HG03469 (cell line): ENCODE measurements at regions not wholly inside any gene's neighbourhood (a gene's known extent, or its start where the extent isn't known, plus 50 kb on each side); places are given as distances from the start of the nearest gene placed in this dataset.
A peak's percentile ranks its signal among the peaks of the same experiment; 100 is the strongest.

ENCODE experiments used
- ATAC-seq: cut with Tn5 transposase; IDR thresholded peaks from one replicate; pipeline ENCODE4 v1.9.1; 2021; ENCODE audit warnings: mild to moderate bottlenecking, moderate library complexity, moderate number of reproducible peaks; ENCODE audit not compliant: unreplicated experiment

GRCh38 chr2:157046396-157046795, 211.1 kb upstream of the GALNT5 start:
- no peak for ATAC-seq

DNA sequence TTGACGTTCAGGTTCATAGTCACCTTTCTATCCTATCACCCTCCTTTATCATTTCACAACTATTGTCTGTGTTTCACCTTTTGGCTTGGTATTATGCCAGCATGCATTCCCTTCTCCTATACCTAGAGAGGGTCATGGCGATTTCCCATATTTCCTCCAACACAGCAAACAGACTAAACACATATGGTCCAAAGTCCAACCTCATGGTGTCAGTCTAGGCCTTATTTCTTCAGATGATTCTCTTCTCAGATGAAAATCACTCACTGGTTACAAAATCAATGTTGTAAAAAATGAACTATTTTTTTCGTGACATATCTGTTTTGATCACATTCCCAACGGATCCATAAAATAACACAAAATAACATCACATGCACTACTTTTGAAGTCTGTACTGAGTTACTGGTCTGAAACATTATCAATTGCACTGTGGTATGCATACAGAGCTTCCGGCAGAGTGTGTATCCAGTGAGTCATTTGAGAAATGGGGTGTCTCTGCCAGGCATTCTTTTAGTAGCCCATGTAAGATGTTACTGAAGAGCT, 204.8 kb upstream of the GALNT5 start:
- ATAC-seq, result no peak

DNA sequence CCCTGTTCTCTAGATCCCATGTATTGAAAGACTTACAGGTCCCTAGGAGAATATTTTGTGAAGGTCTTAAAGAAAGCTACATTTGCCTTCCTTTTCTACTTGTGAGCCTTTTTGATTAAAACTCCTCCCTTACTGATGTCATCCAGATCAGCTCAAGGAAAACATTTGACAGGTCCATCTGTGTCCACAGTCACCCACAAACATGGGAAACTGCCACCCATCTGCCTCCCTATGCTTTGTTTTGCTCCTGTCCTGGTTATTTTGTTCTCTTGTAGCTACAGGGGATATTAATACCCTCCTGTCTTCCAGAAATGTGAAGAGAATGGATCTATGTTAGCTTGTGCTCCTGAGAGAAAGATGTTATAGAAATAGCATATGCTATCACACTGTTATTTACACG, 203.6 kb upstream of the GALNT5 start:
- ATAC-seq, result no peak

- ATAC-seq, result no peak
These were observed 201.8 kb upstream of the GALNT5 start for GRCh38 chr2:157055660-157056199.

DNA sequence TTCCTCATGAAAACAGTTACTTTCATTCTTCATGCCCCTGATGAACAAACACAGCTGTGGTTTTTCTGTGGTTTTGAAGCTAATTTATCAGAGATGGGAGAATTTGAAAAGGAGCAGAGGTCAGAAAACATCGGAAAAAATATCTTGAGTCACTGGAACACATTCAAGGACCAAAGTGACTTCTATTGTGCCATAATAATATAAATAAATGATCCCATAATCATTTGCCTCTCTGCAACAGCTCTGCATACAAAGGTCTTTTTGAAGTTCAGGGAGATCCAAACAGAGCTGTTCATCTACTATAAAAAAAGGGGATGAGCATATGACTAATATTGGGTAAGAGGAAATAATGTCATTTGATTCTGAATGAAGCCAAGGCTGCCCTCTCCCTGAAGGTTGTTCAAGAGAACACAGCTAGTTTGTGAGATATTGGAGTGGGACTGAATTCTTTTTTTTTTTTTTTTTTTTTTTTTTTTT, 201.3 kb upstream of the GALNT5 start:
- ATAC-seq, result no peak

- no peak for ATAC-seq
These were observed 199.3 kb upstream of the GALNT5 start for GRCh38 chr2:157058161-157058560.

- no peak for ATAC-seq
These were observed 198.5 kb upstream of the GALNT5 start for GRCh38 chr2:157059036-157059435.

DNA sequence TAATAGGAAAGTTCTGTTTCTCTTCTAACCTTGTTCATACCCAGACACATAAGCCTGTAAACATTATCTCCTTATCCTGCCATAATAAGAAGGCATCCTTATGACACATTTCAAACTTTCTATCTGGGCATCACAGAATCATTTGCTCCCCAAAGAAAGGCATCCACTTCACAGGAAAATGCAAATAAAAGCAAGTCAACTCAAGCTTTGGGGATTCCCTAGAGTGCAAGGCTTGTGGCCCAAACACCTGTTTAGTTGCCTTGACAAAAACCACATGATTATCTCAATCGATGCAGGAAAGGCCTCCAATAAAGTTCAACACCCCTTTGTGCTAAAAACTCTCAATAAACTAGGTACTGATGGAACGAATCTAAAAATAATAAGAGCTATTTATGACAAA, 195.7 kb upstream of the GALNT5 start:
- ATAC-seq, result peak; percentile 92

GRCh38 chr2:157067562-157067961, 189.9 kb upstream of the GALNT5 start:
- no peak for ATAC-seq

DNA sequence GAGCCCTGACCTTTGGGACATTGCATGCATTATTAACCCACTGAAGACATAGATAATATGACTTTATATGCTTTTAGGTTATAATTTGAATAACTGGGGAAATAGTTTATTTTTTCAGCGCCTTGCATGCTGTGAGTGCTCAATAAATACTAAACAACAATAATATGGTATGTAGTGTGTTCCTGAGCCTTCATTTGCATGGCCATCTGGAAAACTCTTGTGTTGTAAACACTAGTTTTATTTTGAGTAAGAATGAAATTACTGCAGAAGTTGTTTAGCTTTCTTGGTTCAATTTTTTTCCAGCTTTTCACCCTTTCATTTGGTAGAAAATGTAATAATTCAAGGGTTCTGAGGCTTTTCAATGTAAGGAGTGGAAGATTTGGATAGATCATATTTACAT, 189.3 kb upstream of the GALNT5 start:
- no peak for ATAC-seq

- no peak for ATAC-seq
These were observed 181.6 kb upstream of the GALNT5 start for GRCh38 chr2:157075924-157076323.

GRCh38 chr2:157076526-157077161, 180.9 kb upstream of the GALNT5 start:
- no peak for ATAC-seq

DNA sequence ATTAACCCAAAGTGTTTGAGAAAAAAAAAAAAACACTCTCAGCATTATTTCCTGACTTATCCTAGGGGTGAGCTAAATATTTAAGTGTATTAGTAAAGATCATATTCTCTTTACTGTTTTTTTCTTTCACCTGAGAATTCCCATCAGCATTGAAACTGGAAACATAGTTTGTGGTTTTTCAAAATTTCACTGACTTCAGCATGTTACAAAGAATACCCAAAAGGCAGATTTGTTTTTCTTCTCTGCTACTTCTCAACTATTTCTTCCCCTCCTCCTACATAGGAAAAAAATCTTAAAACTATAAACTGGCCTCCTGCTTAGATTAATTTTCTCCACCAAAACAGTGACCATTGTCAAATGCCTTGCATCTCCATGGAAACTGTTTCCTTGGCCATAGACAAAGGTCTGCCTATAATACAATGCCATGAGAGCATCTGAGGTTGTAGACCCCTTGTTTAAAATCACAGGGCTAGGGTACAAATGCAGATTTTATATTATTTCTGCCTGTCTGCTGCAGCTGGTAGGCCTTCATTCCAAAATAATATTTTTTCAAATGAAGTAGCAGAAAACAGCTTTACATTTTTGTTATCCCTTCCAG, 179.7 kb upstream of the GALNT5 start:
- ATAC-seq, result no peak

GRCh38 chr2:157082950-157083349, 174.6 kb upstream of the GALNT5 start:
- ATAC-seq, result no peak

DNA sequence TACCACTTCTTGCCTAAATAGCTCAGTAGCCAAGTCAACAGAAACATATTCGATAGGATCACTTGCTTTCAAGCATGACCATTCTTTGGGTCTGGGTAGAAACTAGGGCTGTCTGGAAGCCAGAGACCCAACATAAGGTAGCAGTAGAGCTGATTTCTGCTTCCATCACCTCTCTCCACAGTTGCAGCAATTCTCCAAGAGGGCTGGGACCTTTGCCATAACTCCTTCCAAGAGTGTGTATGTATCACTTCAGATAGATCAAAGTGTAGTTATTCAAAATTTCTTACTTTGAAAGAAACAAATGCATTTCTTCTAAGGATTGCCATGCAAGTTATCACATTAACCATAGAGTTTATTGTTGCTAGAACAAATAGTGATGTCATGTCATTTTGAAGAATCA, 172.0 kb upstream of the GALNT5 start:
- ATAC-seq, result no peak

GRCh38 chr2:157087373-157088002, 170.0 kb upstream of the GALNT5 start:
- ATAC-seq, result no peak

- no peak for ATAC-seq
These were observed 163.8 kb upstream of the GALNT5 start for GRCh38 chr2:157093666-157094065.

DNA sequence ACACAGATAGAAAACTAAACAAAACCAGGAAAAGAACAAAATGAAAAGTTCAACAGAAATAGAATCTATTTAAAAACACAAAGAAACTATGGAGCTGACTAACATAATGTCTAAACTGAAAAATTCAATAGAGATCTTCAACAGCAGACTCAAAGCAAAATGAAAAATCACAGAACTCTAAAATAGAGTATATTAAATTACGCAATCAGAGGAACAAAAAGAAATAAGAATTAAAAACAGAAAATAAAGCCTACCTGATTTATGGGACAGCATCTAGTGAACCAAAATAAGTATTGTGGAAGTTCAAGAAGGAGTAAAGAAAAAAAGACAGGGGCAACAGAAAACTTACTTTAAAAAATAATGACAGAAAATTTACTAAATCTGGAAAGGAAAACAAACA, 152.1 kb upstream of the GALNT5 start:
- no peak for ATAC-seq

- no peak for ATAC-seq
These were observed 150.6 kb upstream of the GALNT5 start for GRCh38 chr2:157106950-157107349.

- ATAC-seq, result no peak
These were observed 150.0 kb upstream of the GALNT5 start for GRCh38 chr2:157107460-157107859.

DNA sequence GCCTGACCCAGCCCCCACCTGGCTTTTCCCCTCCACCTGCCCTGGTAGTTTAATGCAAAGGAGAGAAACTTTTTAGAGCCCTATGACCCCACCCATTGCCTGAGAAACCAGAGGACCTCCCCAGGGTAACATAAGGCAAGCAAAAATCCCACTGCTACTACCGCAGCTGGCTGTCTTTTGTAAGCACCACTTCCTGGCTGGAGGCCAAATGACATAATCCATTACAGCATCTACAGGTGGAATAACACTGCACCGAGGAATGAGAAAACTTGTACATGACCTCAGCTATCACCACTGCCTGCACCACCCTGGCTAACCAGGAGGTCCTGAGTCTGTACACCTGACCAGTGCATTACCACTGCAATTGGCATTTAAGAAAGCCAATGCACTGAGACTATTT, 149.6 kb upstream of the GALNT5 start:
- ATAC-seq, result no peak

GRCh38 chr2:157122776-157123175, 134.7 kb upstream of the GALNT5 start:
- no peak for ATAC-seq
